ENCODE measurements at regions not wholly inside any gene's neighbourhood (a gene's known extent, or its start where the extent isn't known, plus 50 kb on each side); places are given as distances from the start of the nearest gene placed in this dataset.

GRCh38 chr13:50668049-50668448, 175.4 kb downstream of the DLEU7 start:
- TF ChIP-seq POLR2AphosphoS5 (IDR thresholded peaks at IDR 0.05): no peak
- no peak for TF ChIP-seq POLR2A (IDR thresholded peaks at IDR 0.05)
- TF ChIP-seq CTCF (IDR thresholded peaks at IDR 0.05): no peak
- TF ChIP-seq EP300 (IDR thresholded peaks at IDR 0.05): no peak
